MV-4-11 (cell line): ENCODE measurements at regions not wholly inside any gene's neighbourhood (a gene's known extent, or its start where the extent isn't known, plus 50 kb on each side); places are given as distances from the start of the nearest gene placed in this dataset.

Source experiments
- DNase-seq: peaks from one replicate; lab custom pipeline; 2025; lab: John Stamatoyannopoulos, UW

GRCh38 chr18:40662898-40663437, 1292.1 kb upstream of the PIK3C3 start:
- no peak for DNase-seq

GRCh38 chr18:40653682-40654081, 1301.4 kb upstream of the PIK3C3 start:
- no peak for DNase-seq

GRCh38 chr18:40652321-40652720, 1302.7 kb upstream of the PIK3C3 start:
- no peak for DNase-seq

GRCh38 chr18:40651163-40651562, 1303.9 kb upstream of the PIK3C3 start:
- no peak for DNase-seq

GRCh38 chr18:40642692-40643229, 1312.3 kb upstream of the PIK3C3 start:
- no peak for DNase-seq

GRCh38 chr18:40631319-40631718, 1323.7 kb upstream of the PIK3C3 start:
- no peak for DNase-seq

- no peak for DNase-seq
Measured at GRCh38 chr18:40630496-40630895, 1324.5 kb upstream of the PIK3C3 start.

GRCh38 chr18:40624959-40625358, 1330.1 kb upstream of the PIK3C3 start:
- no peak for DNase-seq

GRCh38 chr18:40613721-40614120, 1341.3 kb upstream of the PIK3C3 start:
- DNase-seq: no peak

- DNase-seq: no peak
Measured at GRCh38 chr18:40612356-40612755, 1342.7 kb upstream of the PIK3C3 start.

GRCh38 chr18:40608226-40608625, 1346.8 kb upstream of the PIK3C3 start:
- DNase-seq: no peak

GRCh38 chr18:40607542-40608148, 1347.4 kb upstream of the PIK3C3 start:
- no peak for DNase-seq

- no peak for DNase-seq
Measured at GRCh38 chr18:40606996-40607395, 1348.0 kb upstream of the PIK3C3 start.

- no peak for DNase-seq
Measured at GRCh38 chr18:40583671-40584070, 1371.4 kb upstream of the PIK3C3 start.

- no peak for DNase-seq
Measured at GRCh38 chr18:40582105-40582504, 1372.9 kb upstream of the PIK3C3 start.

GRCh38 chr18:40577981-40578365, 1377.1 kb upstream of the PIK3C3 start:
- no peak for DNase-seq

GRCh38 chr18:40577239-40577980, 1377.6 kb upstream of the PIK3C3 start:
- DNase-seq: no peak

- no peak for DNase-seq
Measured at GRCh38 chr18:40576507-40577115, 1378.4 kb upstream of the PIK3C3 start.

- DNase-seq: no peak
Measured at GRCh38 chr18:40570615-40571014, 1384.4 kb upstream of the PIK3C3 start.

GRCh38 chr18:40569605-40570004, 1385.4 kb upstream of the PIK3C3 start:
- DNase-seq: no peak

- DNase-seq: no peak
Measured at GRCh38 chr18:40566510-40566844, 1388.6 kb upstream of the PIK3C3 start.

GRCh38 chr18:40565805-40566509, 1389.1 kb upstream of the PIK3C3 start:
- DNase-seq: no peak
